PC-3 (cell line): ENCODE measurements at regions not wholly inside any gene's neighbourhood (a gene's known extent, or its start where the extent isn't known, plus 50 kb on each side); places are given as distances from the start of the nearest gene placed in this dataset.

Experiments used
- ATAC-seq: fragments of 200-7000 bp; cut with Tn5 transposase; 2 replicates; pipeline ENCODE4 v1.9.1; 2020; ENCODE audit warnings: mild to moderate bottlenecking, moderate library complexity
- BruUV-seq: library from RNA; stranded (reverse); fragments of 400-500 nt; replicated peaks from 2 replicates; lab custom pipeline; 2021; lab: Mats Ljungman, UMichigan
- CTCF ChIA-PET: fragments of 300-600 bp; sonication (Branson Sonifier 250); formaldehyde crosslinking; loops from one replicate; lab custom pipeline; 2022; ENCODE audit warnings: antibody characterized with exemption; lab: Charles Lee
- POLR2A ChIA-PET: fragments of 300-600 bp; sonication (Branson Sonifier 250); formaldehyde crosslinking; loops from one replicate; lab custom pipeline; 2022; ENCODE audit warnings: antibody characterized with exemption; ENCODE audit not compliant: unreplicated experiment; lab: Charles Lee
- DNase-seq: peaks from one replicate; pipeline ENCODE4 v3.0.0-alpha.2; 2015
- H2AFZ ChIP-seq: fragments of 300-600 bp; sonication (generic); 2 replicates; pipeline ENCODE4 v1.6.0; 2016; ENCODE audit warnings: antibody characterized with exemption, low read length
- H3F3A ChIP-seq: fragments of 300-600 bp; sonication (generic); one replicate; pipeline ENCODE4 v1.6.0; 2017; ENCODE audit warnings: antibody characterized with exemption, low read length, control low read depth, mild to moderate bottlenecking; ENCODE audit not compliant: unreplicated experiment
- H3K27ac ChIP-seq: fragments of 300-600 bp; sonication (generic); 2 replicates; pipeline ENCODE4 v1.5.1; 2016; ENCODE audit warnings: mild to moderate bottlenecking, low read length
- H3K27me3 ChIP-seq: fragments of 300-600 bp; sonication (generic); 2 replicates; pipeline ENCODE4 v1.6.1; 2016; ENCODE audit warnings: low read length, mixed read lengths
- H3K36me3 ChIP-seq: fragments of 300-600 bp; sonication (generic); 2 replicates; pipeline ENCODE4 v1.6.1; 2016; ENCODE audit warnings: low read depth, mixed run types, low read length, mixed read lengths
- H3K4me1 ChIP-seq: fragments of 300-600 bp; sonication (generic); 2 replicates; pipeline ENCODE4 v1.5.1; 2016; ENCODE audit warnings: low read length; ENCODE audit not compliant: insufficient read depth
- H3K4me2 ChIP-seq: fragments of 300-600 bp; sonication (generic); 2 replicates; pipeline ENCODE4 v1.6.0; 2016; ENCODE audit warnings: low read length
- H3K4me3 ChIP-seq: fragments of 300-600 bp; sonication (generic); 2 replicates; pipeline ENCODE4 v1.5.1; 2016; ENCODE audit warnings: mild to moderate bottlenecking, low read length, mixed read lengths
- H3K79me2 ChIP-seq: fragments of 300-600 bp; sonication (generic); 2 replicates; pipeline ENCODE4 v1.6.1; 2017; ENCODE audit warnings: low read length, mixed read lengths
- H3K9ac ChIP-seq: fragments of 300-600 bp; sonication (generic); 2 replicates; pipeline ENCODE4 v1.6.0; 2016; ENCODE audit warnings: mild to moderate bottlenecking, low read length
- H3K9me2 ChIP-seq: fragments of 300-600 bp; sonication (generic); replicated peaks from 2 replicates; pipeline ENCODE4 v1.6.1; 2016; ENCODE audit warnings: mixed run types, low read length, mixed read lengths
- H3K9me3 ChIP-seq: fragments of 300-600 bp; sonication (generic); 2 replicates; pipeline ENCODE4 v1.6.1; 2016; ENCODE audit warnings: low read length, mixed read lengths
- H4K20me1 ChIP-seq: fragments of 300-600 bp; sonication (generic); 2 replicates; pipeline ENCODE4 v1.6.1; 2016; ENCODE audit warnings: low read length, mixed read lengths
- EZH2 ChIP-seq: fragments of 300-600 bp; sonication (generic); IDR thresholded peaks from one replicate; pipeline ENCODE4 v1.6.1; 2017; ENCODE audit warnings: antibody characterized with exemption, mild to moderate bottlenecking, low read length; ENCODE audit not compliant: unreplicated experiment
- EZH2phosphoT487 ChIP-seq: fragments of 300-600 bp; sonication (generic); IDR thresholded peaks from 2 replicates; pipeline ENCODE4 v1.6.1; 2018; ENCODE audit warnings: mild to moderate bottlenecking, antibody characterized with exemption, low read length, borderline replicate concordance
- intact Hi-C: fragments of 100-400 bp; cut with micrococcal nuclease; formaldehyde crosslinking; loops from 2 replicates; pipeline ENCODE4 v1.9.0; 2023
- TF ChIP-seq, protein P1 (sequence below): fragments of 300-600 bp; sonication (generic); conservative IDR thresholded peaks from 2 replicates; pipeline ENCODE4 v1.5.1; 2017; ENCODE audit warnings: antibody characterized with exemption, low read depth, mild to moderate bottlenecking, low read length

DNA sequence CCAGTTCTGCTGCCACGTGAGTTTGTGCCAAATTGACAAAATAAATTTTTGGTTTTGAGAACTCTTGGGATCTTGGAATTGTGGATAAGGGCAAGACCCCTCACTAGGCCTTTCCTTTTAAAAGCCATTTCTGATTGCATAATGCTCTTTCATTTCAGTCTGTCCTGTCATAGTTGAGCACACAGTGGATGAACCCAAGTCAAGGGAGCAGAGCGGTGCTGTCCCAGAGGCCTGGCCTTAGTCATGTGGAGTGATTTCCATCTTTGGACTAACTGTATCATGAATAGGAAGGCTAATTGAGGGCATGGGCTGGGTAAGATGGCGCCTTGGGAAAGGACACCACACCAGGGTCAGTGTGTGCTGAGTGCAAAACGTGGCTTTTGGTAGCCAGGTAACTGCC is 304.0 kb downstream of the UACA start:
- no TSS peak for BruUV-seq
- no peak for ATAC-seq
- POLR2A ChIA-PET, result no interaction called here

DNA sequence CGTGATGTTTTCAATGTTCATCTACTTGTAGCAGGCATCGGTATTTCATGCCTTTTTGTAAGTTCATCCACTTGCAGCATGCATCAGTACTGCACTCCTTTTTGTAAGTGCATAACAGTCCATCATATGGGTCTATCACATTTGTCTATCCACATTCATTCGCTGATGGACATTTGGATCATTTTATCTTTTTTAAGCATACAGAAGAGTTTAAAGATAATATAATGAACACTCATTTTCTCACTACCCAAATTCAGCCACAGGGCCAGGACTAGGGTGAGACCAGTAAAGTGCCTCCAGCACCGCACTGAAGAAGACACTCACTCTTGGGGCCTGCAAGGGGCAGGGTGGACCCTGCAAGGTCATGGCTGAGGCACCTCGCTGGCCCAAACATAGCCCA is 309.6 kb downstream of the UACA start:
- Histone ChIP-seq H2AFZ (no peak overlapping the region), H3K4me3 (no peak overlapping the region), H3K4me1 (no peaks in the 10 kb centered on the region), H3K27me3 (no peaks in the 10 kb centered on the region), H3K9ac (no peak overlapping the region), H3K27ac (no peak overlapping the region), H3K79me2 (no peaks in the 10 kb centered on the region), H3K36me3 (no peaks in the 10 kb centered on the region), H4K20me1 (no peaks in the 10 kb centered on the region), H3K4me2 (no peak overlapping the region), H3F3A (no peaks in the 10 kb centered on the region), H3K9me3 (no peaks in the 10 kb centered on the region), H3K9me2 (no peaks in the 10 kb centered on the region)
- ChIA-PET CTCF (no interaction called here), POLR2A (no interaction called here)
- intact Hi-C loops, result no loop called here
- ATAC-seq (no peak), DNase-seq (no peak)
- no peak for TF ChIP-seq EZH2
- TF ChIP-seq, protein P1, sequence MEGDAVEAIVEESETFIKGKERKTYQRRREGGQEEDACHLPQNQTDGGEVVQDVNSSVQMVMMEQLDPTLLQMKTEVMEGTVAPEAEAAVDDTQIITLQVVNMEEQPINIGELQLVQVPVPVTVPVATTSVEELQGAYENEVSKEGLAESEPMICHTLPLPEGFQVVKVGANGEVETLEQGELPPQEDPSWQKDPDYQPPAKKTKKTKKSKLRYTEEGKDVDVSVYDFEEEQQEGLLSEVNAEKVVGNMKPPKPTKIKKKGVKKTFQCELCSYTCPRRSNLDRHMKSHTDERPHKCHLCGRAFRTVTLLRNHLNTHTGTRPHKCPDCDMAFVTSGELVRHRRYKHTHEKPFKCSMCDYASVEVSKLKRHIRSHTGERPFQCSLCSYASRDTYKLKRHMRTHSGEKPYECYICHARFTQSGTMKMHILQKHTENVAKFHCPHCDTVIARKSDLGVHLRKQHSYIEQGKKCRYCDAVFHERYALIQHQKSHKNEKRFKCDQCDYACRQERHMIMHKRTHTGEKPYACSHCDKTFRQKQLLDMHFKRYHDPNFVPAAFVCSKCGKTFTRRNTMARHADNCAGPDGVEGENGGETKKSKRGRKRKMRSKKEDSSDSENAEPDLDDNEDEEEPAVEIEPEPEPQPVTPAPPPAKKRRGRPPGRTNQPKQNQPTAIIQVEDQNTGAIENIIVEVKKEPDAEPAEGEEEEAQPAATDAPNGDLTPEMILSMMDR, result no peak
- TF ChIP-seq EZH2phosphoT487, result no peak
- no TSS peak for BruUV-seq

More for the DNA sequence above, 304.0 kb downstream of the UACA start:
- CTCF ChIA-PET, result interaction anchor here (0.6 kb wide), 1 partner anchor 84 kb away, joined by 3 read pairs; no protein-coding TSS in a partner anchor
- Histone ChIP-seq H3K9ac (no peak overlapping the region), H3K27me3 (no peaks in the 10 kb centered on the region), H3F3A (no peaks in the 10 kb centered on the region), H3K4me2 (no peak overlapping the region), H3K79me2 (no peaks in the 10 kb centered on the region), H3K4me1 (peaks cover 6% of the 10 kb centered on the region; the same call in 1 of the 2 replicates), H4K20me1 (no peaks in the 10 kb centered on the region), H3K9me2 (no peaks in the 10 kb centered on the region), H2AFZ (no peak overlapping the region), H3K27ac (no peak overlapping the region), H3K9me3 (no peaks in the 10 kb centered on the region), H3K4me3 (no peak overlapping the region), H3K36me3 (no peaks in the 10 kb centered on the region)
- TF ChIP-seq, protein P1, result no peak
- no peak for TF ChIP-seq EZH2phosphoT487
- no peak for TF ChIP-seq EZH2
- intact Hi-C loops, result no loop called here
- no peak for DNase-seq

DNA sequence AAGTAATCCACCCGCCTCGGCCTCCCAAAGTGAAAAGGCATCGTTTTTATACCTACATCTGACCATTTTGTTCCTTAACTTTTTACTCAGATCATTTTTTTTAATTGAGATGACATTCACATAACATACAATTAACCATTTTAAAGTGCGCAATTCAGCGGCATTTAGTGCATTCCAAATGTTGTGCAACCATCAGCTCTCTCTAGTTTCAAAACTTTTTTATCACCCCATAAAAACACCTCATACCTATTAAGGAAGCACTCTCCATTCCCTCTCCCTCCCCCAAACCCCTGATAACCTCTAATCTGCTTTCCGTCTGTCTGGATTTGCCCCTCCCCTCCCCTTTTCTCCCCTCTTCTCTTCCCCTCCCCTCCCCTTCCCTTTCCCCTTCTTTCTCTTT is 310.1 kb downstream of the UACA start:
- Histone ChIP-seq H3K9me3 (no peaks in the 10 kb centered on the region), H3K36me3 (no peaks in the 10 kb centered on the region), H3K9ac (no peak overlapping the region), H3K4me3 (no peak overlapping the region), H2AFZ (no peak overlapping the region), H4K20me1 (no peaks in the 10 kb centered on the region), H3K27me3 (no peaks in the 10 kb centered on the region), H3K9me2 (no peaks in the 10 kb centered on the region), H3K79me2 (no peaks in the 10 kb centered on the region), H3K27ac (no peak overlapping the region), H3K4me2 (no peak overlapping the region), H3K4me1 (no peaks in the 10 kb centered on the region), H3F3A (no peaks in the 10 kb centered on the region)
- intact Hi-C loops, result no loop called here
- POLR2A ChIA-PET, result no interaction called here
- CTCF ChIA-PET, result no interaction called here
- TF ChIP-seq, protein P1, result no peak
- no peak for TF ChIP-seq EZH2phosphoT487
- no peak for TF ChIP-seq EZH2
- DNase-seq (no peak), ATAC-seq (no peak)
- BruUV-seq, result no TSS peak
